NCI-H345 treated with DMSO at 0.1 percent for 48 hours (cell line): ENCODE measurements at regions not wholly inside any gene's neighbourhood (a gene's known extent, or its start where the extent isn't known, plus 50 kb on each side); places are given as distances from the start of the nearest gene placed in this dataset.

ENCODE experiments used
- DNase-seq: peaks from one replicate; lab custom pipeline; 2025; ENCODE audit not compliant: unreplicated experiment; lab: John Stamatoyannopoulos, UW

- no peak for DNase-seq
Observed at GRCh38 chr11:123378096-123378495, 52.0 kb upstream of the GRAMD1B start.

DNA sequence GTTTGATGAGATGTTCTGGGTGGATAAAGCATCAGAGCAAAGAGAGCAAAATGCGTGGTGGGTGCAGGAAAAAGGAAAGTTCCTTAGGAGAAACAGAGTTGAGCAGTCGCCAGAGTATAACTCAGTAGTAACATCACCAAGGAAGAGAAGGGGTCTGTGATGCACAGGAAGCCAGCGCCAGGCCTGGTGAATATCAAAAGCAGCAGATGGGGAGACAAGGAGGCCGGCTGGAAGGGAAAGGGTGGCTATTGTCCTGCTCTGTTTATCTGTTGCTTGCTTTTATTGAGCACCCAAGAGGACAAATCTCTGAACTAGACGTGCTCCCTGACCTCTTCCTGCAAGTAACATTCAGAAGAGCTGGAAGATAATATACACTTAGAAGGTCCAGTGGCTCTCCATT, 52.7 kb upstream of the GRAMD1B start:
- no peak for DNase-seq

GRCh38 chr11:123375832-123376231, 54.2 kb upstream of the GRAMD1B start:
- no peak for DNase-seq

DNA sequence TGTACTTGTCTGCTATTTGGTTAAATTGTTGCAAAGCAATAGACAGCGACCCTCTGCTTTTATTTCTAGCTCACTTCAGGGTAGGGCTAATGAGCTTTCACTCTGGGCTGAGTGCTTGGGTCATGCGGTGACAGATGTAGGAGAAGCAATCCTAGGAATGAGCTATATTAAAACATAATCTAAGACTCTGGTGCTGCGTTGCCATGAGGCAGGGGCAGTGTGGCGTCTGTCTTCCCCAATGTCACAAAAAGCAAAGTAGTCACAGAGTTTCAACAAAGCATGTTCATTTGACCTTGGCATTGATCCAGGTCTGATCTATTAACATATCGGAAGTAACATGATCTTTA, 55.5 kb upstream of the GRAMD1B start:
- no peak for DNase-seq

DNA sequence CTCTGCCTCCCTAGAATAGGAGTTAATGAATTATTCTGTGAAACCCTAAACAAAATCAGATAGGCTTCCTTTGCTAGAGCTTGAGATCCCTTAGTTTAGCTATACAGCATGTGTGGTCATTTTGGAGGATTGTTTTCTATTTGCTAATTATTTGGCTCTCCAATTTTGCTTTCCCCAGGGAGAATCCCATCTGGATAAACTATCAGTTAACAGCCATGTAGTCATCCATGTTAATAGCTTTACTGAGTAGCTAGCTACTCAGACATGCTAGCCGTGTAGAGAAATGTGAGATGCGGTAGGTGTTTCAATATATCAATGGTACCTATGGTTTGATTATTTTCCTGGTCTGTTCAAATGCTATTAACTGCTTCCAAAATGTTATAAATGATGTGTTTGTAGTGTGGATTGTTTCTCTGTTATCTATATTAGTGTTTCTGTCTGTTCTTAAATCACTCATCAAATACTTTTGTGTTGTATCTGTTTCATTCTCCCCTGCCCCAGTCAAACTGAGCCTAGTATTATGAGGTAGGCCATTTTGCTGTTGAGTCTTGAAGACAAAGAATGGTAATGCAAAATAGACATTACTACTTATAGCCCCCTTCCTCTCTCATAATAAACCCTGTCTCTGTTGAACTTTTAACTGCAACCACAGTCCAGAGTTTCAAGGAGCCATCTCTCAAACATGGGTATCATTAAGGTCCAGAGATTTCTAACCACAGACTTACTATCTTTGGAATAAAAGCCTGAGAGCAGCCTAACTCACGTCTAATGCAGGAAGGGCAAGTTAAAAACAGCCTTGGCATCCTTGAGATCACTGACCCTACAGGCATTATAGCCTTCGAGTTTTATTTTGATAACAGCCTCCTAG, 56.1 kb upstream of the GRAMD1B start:
- DNase-seq, result no peak

DNA sequence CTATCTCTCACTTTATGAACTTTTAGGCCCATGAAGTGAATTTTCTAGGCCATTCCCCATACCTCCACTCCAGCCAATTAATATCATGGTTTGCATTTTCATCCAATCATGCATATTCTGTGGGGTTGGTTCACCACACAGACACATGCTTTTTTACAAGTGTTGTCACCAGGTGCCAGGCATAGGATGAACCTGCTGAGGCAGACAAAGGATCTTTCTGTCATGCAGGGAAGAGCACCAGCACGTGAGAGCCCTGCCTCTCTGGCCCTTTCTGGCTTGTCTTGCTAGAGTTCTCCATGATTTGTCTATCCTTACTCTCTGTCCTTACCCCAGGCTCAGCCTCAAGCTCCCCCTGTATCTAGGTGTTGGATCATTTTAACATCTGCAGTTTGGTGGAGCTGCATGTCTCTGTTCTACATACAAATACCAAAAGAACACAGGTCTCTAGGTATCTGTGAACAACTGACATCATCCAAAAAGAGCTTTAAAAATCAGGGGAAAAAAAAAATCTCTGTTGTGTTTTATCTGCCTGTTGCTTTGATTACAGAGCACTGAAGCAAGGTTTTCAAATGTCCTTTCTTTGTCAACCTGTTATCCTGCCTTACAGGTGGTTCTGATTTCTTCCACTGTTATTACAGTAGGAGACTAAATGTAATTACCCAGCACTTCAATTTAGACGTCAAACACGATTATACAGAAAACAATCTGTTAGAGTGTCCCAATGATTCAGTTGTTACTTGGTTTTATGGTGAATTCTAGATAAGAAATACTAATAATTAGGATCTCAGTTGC, 58.4 kb upstream of the GRAMD1B start:
- peak; percentile 33 for DNase-seq

GRCh38 chr11:123366924-123367323, 63.1 kb upstream of the GRAMD1B start:
- DNase-seq, result no peak

DNA sequence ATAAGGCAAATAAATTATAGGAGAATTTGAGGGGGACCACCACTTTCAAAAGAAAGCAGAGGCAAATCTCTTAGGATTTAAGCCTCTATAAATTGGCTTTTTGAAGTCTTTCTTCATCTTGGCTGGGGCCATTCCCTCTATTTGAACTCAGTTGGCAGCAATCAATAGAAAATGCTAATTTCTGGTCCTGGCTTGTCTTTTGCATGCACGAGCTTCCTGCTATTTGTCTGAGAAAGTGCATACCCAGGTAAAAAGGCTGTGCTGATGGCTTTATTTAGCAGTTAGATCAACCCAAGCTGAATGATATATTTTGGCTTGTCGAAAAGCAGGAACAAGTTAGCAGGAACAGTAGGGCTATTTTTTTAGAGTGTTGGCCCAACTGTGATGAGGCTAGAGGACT, 64.1 kb upstream of the GRAMD1B start:
- DNase-seq, result no peak

DNA sequence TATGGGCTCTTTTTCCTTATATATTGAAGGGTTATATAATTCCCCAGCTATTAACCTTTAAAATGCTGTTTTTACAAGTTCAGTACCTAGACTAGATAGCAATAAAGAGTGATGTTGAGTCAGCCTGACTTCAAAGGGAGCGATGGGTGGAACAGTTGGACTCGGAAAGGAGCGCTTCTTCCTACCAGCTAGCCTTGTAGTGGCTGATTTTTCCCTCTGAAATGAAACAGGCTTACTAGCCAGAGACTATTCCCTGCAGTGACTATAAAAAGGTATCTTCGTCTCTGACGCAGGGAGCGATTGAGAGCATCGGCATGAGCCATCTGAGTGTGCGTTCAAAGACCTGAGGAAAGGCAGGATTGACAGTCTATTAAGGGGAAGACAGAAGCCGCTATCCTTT, 66.0 kb upstream of the GRAMD1B start:
- no peak for DNase-seq

- DNase-seq, result no peak
Observed at GRCh38 chr11:123363556-123363955, 66.5 kb upstream of the GRAMD1B start.

DNA sequence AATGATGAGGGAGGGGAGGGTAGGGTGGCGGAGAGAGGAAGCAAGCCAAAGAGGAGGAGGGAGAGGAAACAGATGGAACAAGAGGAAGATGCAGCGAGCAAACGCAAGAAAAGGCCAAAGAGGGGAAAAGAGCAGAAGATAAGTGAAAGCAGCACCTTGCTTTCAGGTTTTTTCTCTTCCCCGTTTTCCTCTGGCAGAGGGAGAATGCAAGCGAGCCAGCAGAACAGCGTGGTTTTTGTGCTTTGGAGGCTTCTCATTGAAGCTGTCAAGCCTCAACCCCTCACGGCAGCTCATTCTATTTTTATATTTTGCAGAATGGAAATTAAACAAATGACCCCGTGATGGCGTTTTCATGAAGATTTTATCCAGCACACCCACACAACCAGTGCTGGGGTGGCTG, 67.1 kb upstream of the GRAMD1B start:
- no peak for DNase-seq

- no peak for DNase-seq
Observed at GRCh38 chr11:123362186-123362585, 67.9 kb upstream of the GRAMD1B start.

DNA sequence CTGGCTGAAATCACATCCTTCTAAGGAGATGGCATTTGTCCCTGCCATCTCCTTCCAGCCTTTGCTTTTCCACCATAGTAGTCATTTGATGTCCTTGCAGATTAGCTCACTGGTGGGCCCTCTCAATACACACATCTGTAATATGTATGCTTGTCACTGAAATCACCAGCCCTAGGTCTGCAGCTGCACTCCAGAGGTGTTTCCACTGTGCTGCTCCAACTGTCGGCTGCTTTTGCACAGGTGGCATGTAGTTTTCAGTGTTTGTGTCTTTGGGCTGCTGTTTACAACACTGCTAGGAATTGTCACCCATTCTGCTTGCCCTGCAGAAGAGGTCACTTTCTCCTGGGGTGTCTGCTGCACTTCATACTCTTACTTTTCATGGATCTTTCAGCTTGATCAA, 69.0 kb upstream of the GRAMD1B start:
- no peak for DNase-seq

- no peak for DNase-seq
Observed at GRCh38 chr11:123360267-123360936, 69.7 kb upstream of the GRAMD1B start.

DNA sequence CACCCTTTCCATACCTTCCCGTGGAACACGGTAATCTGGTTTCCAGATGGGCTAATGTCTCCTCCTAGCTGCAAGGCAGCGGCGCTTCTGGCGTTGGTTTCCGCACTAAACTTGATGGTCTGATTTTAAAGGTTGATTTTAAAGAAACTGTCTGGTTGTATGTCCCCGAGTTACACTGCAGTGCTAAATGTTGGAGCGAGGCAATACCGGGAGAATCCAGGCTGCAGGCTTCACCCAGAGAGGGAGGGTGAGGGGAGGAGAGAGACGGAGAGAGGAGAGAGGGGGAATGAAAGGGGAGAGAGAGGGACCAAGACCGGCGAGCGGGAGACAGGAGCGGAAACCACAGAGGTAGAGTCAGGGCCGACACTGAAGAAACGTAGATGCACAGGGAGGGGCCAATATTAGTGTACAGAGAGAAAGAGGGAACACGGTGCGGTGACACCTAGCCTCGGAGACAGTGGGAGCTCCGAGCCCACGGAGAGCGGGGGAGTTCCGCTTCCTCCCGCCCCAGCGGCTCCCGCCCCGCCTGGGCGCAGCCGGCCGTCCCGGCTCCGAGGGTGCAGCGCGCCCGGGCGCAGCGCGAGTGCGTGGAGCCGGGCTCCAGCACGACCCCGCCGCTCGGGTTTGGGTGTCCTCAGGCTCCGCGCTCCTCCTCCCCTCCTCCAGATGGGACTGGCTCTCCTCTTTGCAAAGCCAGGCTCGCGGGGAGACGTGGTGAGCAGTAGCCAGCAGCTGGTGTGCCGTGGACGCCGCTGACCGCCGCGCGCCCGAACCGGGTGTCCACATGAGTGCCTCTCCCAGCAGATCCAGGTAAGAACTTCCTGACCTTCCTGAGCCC, 71.9 kb upstream of the GRAMD1B start:
- peak; percentile 19 for DNase-seq

DNA sequence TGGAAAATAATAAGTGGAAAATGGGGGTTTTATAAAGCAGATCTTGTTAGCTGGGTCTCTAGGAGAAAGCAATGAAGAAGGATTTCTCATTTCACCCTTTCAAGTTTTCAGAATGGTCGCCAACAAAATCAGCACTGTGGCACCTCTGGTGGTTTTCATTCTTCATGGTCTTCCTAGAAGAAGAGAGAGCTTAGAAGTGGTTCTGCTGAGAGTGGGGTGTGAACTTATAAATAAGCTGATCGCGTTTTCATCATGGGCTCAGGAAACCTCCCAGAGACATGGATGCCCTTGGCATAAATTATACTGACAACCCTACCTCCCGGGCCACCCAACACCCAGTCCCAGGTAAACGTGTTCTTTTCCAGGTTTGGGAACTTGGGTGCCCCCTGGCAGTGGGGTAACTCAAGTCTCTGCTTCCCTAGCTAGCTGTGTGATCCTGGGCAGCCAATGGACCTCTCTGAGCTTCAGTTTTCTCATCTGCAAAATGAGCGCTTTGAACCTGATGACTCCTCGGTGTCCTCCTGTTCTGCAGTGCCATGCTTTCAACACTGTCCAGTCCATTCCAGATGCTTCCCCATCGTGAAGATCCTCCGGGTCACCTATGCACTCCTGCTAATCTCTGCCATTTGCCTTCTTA, 72.6 kb upstream of the GRAMD1B start:
- no peak for DNase-seq

GRCh38 chr11:123356539-123356938, 73.5 kb upstream of the GRAMD1B start:
- no peak for DNase-seq

- DNase-seq, result no peak
Observed at GRCh38 chr11:123354371-123354975, 75.6 kb upstream of the GRAMD1B start.

- no peak for DNase-seq
Observed at GRCh38 chr11:123351375-123351774, 78.7 kb upstream of the GRAMD1B start.

- DNase-seq, result no peak
Observed at GRCh38 chr11:123349382-123349781, 80.7 kb upstream of the GRAMD1B start.
